ENCODE measurements at regions not wholly inside any gene's neighbourhood (a gene's known extent, or its start where the extent isn't known, plus 50 kb on each side); places are given as distances from the start of the nearest gene placed in this dataset.

GRCh38 chr20:51198876-51199523 is 176.1 kb upstream of the KCNG1 start:
- ChIA-PET POLR2A (no interaction called here), CTCF (no interaction called here)
- no peaks in the 10 kb centered on the region for H3K4me1 Mint-ChIP-seq
- peaks cover 3% of the 10 kb centered on the region for H3K27me3 Mint-ChIP-seq
- no peaks in the 10 kb centered on the region for H3K36me3 Mint-ChIP-seq (ENCODE audit: low read depth)
- no peak for DNase-seq
- no peak overlapping the region for H3K27ac Mint-ChIP-seq
- no peaks in the 10 kb centered on the region for H3K9me3 Mint-ChIP-seq
- H3K4me3 Mint-ChIP-seq = no peak overlapping the region

- Mint-ChIP-seq H3K27me3 (peaks cover 3% of the 10 kb centered on the region), H3K4me1 (no peaks in the 10 kb centered on the region), H3K36me3 (ENCODE audit: low read depth) (no peaks in the 10 kb centered on the region), H3K9me3 (no peaks in the 10 kb centered on the region), H3K4me3 (no peak overlapping the region), H3K27ac (no peak overlapping the region)
- CTCF ChIA-PET = no interaction called here
- DNase-seq = no peak
- POLR2A ChIA-PET = no interaction called here
These were observed 175.3 kb upstream of the KCNG1 start for GRCh38 chr20:51198238-51198637.

GRCh38 chr20:51196991-51197651 is 174.2 kb upstream of the KCNG1 start:
- Mint-ChIP-seq H3K27me3 (peaks cover 3% of the 10 kb centered on the region), H3K27ac (no peak overlapping the region), H3K9me3 (no peaks in the 10 kb centered on the region), H3K4me1 (no peaks in the 10 kb centered on the region), H3K4me3 (no peak overlapping the region), H3K36me3 (ENCODE audit: low read depth) (no peaks in the 10 kb centered on the region)
- CTCF ChIA-PET = no interaction called here
- DNase-seq = no peak
- POLR2A ChIA-PET = no interaction called here

GRCh38 chr20:51195990-51196389 is 173.1 kb upstream of the KCNG1 start:
- no peak overlapping the region for H3K27ac Mint-ChIP-seq
- ChIA-PET CTCF (no interaction called here), POLR2A (no interaction called here)
- no peaks in the 10 kb centered on the region for H3K27me3 Mint-ChIP-seq
- no peak overlapping the region for H3K4me3 Mint-ChIP-seq
- H3K9me3 Mint-ChIP-seq = no peaks in the 10 kb centered on the region
- H3K36me3 Mint-ChIP-seq (ENCODE audit: low read depth) = no peaks in the 10 kb centered on the region
- DNase-seq = no peak
- no peaks in the 10 kb centered on the region for H3K4me1 Mint-ChIP-seq

DNA sequence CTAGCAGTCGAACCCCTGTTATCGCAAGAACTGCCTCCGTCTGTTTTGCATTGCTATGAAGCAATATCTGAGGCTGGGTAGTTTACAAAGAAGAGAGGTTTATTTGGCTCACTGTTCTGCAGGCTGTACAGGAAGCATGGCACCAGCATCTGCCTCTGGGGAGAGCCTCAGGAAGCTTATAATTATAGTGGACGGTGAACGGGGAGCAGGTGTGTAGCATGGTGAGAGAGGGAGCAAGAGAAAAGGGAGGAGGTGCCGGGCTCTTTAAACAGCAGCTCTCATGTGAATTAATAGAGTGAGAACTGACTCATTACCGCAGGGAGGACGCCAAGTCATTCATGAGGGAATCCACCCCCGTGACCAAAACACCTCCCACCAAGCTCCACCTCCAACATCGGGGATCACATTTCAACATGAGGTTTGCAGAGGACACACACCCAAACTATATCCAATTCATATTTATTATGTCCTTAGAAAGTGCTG is 172.6 kb upstream of the KCNG1 start:
- Mint-ChIP-seq H3K27me3 (no peaks in the 10 kb centered on the region), H3K27ac (no peak overlapping the region), H3K36me3 (ENCODE audit: low read depth) (no peaks in the 10 kb centered on the region), H3K9me3 (no peaks in the 10 kb centered on the region), H3K4me3 (no peak overlapping the region), H3K4me1 (no peaks in the 10 kb centered on the region)
- no peak for DNase-seq
- ChIA-PET POLR2A (no interaction called here), CTCF (no interaction called here)

GRCh38 chr20:51193066-51193772 is 170.3 kb upstream of the KCNG1 start:
- ChIA-PET CTCF (no interaction called here), POLR2A (no interaction called here)
- Mint-ChIP-seq H3K4me3 (no peak overlapping the region), H3K27me3 (no peaks in the 10 kb centered on the region), H3K27ac (no peak overlapping the region), H3K36me3 (ENCODE audit: low read depth) (no peaks in the 10 kb centered on the region), H3K9me3 (no peaks in the 10 kb centered on the region), H3K4me1 (no peaks in the 10 kb centered on the region)
- no peak for DNase-seq

- DNase-seq = no peak
- Mint-ChIP-seq H3K27ac (no peak overlapping the region), H3K27me3 (no peaks in the 10 kb centered on the region), H3K4me3 (no peak overlapping the region), H3K9me3 (no peaks in the 10 kb centered on the region), H3K36me3 (ENCODE audit: low read depth) (no peaks in the 10 kb centered on the region), H3K4me1 (no peaks in the 10 kb centered on the region)
- POLR2A ChIA-PET = no interaction called here
- CTCF ChIA-PET = no interaction called here
These were observed 167.9 kb upstream of the KCNG1 start for GRCh38 chr20:51190783-51191180.

DNA sequence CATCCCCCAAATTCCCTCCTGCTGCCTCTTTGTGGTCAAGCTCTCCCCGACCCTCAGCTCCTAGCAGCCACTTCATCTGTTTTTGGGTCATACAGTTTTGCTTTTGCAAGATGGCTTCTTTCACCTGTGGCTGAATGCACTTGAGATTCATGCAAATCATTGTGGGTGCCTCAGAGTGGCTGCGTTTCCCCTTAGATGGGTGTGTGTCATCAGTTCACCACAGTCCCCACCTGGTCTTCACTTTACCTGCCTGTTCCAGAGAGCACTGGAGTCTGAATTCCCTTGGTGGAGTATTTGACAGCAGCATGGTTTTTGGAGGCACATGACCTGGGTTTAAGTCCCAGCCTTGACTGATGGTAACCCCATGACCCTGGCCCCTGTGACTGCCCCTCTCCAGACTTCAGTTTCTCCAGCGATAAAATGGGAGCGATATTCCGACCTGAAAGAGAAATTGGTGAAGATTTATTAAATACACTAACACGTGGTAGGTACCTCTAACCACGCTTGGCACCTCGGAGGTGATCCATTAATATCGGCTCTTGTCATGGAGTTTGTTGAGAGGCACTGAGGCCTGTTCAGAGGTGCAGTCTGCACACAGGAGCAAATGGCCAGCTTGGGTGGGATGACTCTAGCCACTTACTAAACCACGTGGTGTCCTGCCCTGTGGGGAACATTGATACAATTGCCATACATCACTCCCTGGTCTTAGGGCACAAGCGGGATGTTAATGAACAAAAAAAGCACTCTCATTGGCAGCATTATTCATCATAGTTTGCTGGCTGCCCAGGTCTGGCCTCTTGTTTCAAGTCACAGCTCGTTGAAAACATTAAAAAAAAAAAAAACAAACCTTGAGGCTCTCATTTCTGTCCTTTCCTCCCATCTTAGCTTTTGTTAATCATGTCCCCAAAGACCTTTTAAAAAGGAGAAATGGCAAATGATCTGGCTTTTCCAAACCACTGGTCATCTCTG is 167.2 kb upstream of the KCNG1 start:
- CTCF ChIA-PET = no interaction called here
- POLR2A ChIA-PET = no interaction called here
- Mint-ChIP-seq H3K27ac (no peak overlapping the region), H3K27me3 (no peaks in the 10 kb centered on the region), H3K4me3 (no peak overlapping the region), H3K4me1 (no peaks in the 10 kb centered on the region), H3K9me3 (no peaks in the 10 kb centered on the region), H3K36me3 (ENCODE audit: low read depth) (no peaks in the 10 kb centered on the region)
- DNase-seq = no peak

- ChIA-PET POLR2A (no interaction called here), CTCF (no interaction called here)
- no peak overlapping the region for H3K27ac Mint-ChIP-seq
- H3K4me3 Mint-ChIP-seq = no peak overlapping the region
- no peaks in the 10 kb centered on the region for H3K27me3 Mint-ChIP-seq
- H3K9me3 Mint-ChIP-seq = no peaks in the 10 kb centered on the region
- H3K4me1 Mint-ChIP-seq = no peaks in the 10 kb centered on the region
- DNase-seq = no peak
- no peaks in the 10 kb centered on the region for H3K36me3 Mint-ChIP-seq (ENCODE audit: low read depth)
These were observed 166.0 kb upstream of the KCNG1 start for GRCh38 chr20:51188941-51189340.

GRCh38 chr20:51187261-51187660 is 164.4 kb upstream of the KCNG1 start:
- Mint-ChIP-seq H3K27ac (no peak overlapping the region), H3K9me3 (no peaks in the 10 kb centered on the region), H3K4me3 (no peak overlapping the region), H3K27me3 (no peaks in the 10 kb centered on the region), H3K4me1 (no peaks in the 10 kb centered on the region), H3K36me3 (ENCODE audit: low read depth) (no peaks in the 10 kb centered on the region)
- ChIA-PET CTCF (no interaction called here), POLR2A (no interaction called here)
- no peak for DNase-seq

GRCh38 chr20:51185861-51186260 is 163.0 kb upstream of the KCNG1 start:
- ChIA-PET POLR2A (interaction anchor here (0.6 kb wide), 1 partner anchor 37 kb away, joined by 3 read pairs; no protein-coding TSS in a partner anchor), CTCF (no interaction called here)
- H3K36me3 Mint-ChIP-seq (ENCODE audit: low read depth) = no peaks in the 10 kb centered on the region
- no peak overlapping the region for H3K4me3 Mint-ChIP-seq
- H3K9me3 Mint-ChIP-seq = no peaks in the 10 kb centered on the region
- H3K4me1 Mint-ChIP-seq = no peaks in the 10 kb centered on the region
- H3K27me3 Mint-ChIP-seq = peaks cover 1% of the 10 kb centered on the region
- no peak for DNase-seq
- H3K27ac Mint-ChIP-seq = no peak overlapping the region

DNA sequence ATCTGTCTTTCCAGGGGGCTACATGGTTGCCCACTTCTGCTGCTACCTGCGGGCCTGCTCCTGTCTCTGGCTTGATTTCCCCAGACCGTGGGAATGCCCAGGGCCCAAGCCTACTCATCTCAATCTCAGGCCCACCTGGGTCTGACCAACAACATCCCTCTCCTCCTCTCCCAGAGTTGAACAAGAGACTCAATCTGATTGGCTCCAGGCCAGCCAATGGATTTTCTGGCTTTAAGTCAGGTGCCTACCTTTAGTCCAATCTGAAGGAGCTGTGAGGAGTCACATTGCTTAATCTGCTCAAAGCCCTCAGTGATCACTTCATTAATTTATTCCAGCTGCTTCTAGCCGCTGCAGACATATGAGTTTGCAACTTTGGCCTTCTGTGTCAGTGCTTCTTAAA is 162.4 kb upstream of the KCNG1 start:
- no peak overlapping the region for H3K4me3 Mint-ChIP-seq
- H3K36me3 Mint-ChIP-seq (ENCODE audit: low read depth) = no peaks in the 10 kb centered on the region
- H3K27me3 Mint-ChIP-seq = peaks cover 3% of the 10 kb centered on the region
- DNase-seq = no peak
- CTCF ChIA-PET = no interaction called here
- H3K4me1 Mint-ChIP-seq = no peaks in the 10 kb centered on the region
- POLR2A ChIA-PET = no interaction called here
- H3K27ac Mint-ChIP-seq = no peak overlapping the region
- H3K9me3 Mint-ChIP-seq = no peaks in the 10 kb centered on the region

- ChIA-PET POLR2A (no interaction called here), CTCF (no interaction called here)
- Mint-ChIP-seq H3K27me3 (peaks cover 12% of the 10 kb centered on the region), H3K4me1 (no peaks in the 10 kb centered on the region), H3K4me3 (no peak overlapping the region), H3K27ac (no peak overlapping the region), H3K9me3 (no peaks in the 10 kb centered on the region), H3K36me3 (ENCODE audit: low read depth) (no peaks in the 10 kb centered on the region)
- no peak for DNase-seq
These were observed 161.4 kb upstream of the KCNG1 start for GRCh38 chr20:51184289-51184688.

Data from activated CD4-positive, alpha-beta T cell treated with anti-CD3 and anti-CD28 coated beads, Interleukin-2, amount 10 ng/mL, durations not matched to agents 7 days and 5 days (primary cell).